ENCODE measurements at regions not wholly inside any gene's neighbourhood (a gene's known extent, or its start where the extent isn't known, plus 50 kb on each side); places are given as distances from the start of the nearest gene placed in this dataset.

DNA sequence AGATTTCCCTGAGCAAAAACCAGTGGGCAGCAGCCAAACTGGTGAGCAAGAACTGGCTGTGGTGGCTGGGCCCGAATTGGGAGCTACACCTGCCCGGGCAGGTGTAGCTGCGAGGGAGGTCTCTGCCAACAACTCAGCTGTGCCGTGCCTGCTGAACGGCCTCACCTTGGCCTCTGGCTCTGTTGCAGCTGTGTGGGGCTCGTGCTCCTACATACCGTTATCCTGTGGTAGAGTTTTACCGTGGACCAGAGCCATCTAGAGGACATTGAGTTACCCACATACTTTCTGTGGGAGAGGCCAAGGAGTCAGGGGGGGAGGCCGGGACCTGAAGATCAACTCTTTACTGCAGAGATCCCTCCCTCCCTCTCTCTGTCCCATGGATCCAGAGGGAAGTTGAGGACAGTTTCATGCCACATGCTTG is 113.2 kb downstream of the TM9SF2 start:
- no peak for TF ChIP-seq POLR2A (IDR thresholded peaks at IDR 0.05; ENCODE audit: low read depth, low read length)
- TF ChIP-seq TAF1 (IDR thresholded peaks at IDR 0.05; ENCODE audit: low read depth, low read length) = no peak
